OCI-LY3 (cell line): ENCODE measurements at regions not wholly inside any gene's neighbourhood (a gene's known extent, or its start where the extent isn't known, plus 50 kb on each side); places are given as distances from the start of the nearest gene placed in this dataset.
A peak's percentile ranks its signal among the peaks of the same experiment; 100 is the strongest.

Experiments used
- H2AFZ ChIP-seq: fragments of 200-600, 300-600 bp; shearing (Covaris generic); 2 replicates; pipeline ENCODE4 v1.6.0; 2014; ENCODE audit warnings: antibody characterized with exemption, low read depth, low read length
- H3K27ac ChIP-seq: fragments of 200-600, 300-600 bp; sonication (generic); 2 replicates; pipeline ENCODE4 v1.5.1; 2014; ENCODE audit warnings: mild to moderate bottlenecking, low read length, moderate library complexity, mixed read lengths
- H3K27me3 ChIP-seq: fragments of 200-600, 300-600 bp; sonication (generic); 2 replicates; pipeline ENCODE4 v1.6.1; 2014; ENCODE audit warnings: low read depth, low read length, mixed read lengths
- H3K36me3 ChIP-seq: fragments of 200-600, 300-600 bp; sonication (generic); replicated peaks from 2 replicates; pipeline ENCODE3; 2014; ENCODE audit warnings: low read depth, low read length, mixed read lengths
- H3K4me1 ChIP-seq: fragments of 300-600, 200-600 bp; sonication (generic); 2 replicates; pipeline ENCODE4 v1.6.1; 2014; ENCODE audit warnings: low read length, mixed read lengths
- H3K4me2 ChIP-seq: fragments of 200-600, 300-600 bp; sonication (generic); 2 replicates; pipeline ENCODE4 v1.6.1; 2014; ENCODE audit warnings: low read length, mixed read lengths
- H3K4me3 ChIP-seq: fragments of 300-600, 200-600 bp; sonication (generic); 2 replicates; pipeline ENCODE4 v1.5.1; 2014; ENCODE audit warnings: antibody characterized with exemption, mild to moderate bottlenecking, low read length, moderate library complexity
- H3K79me2 ChIP-seq: fragments of 300-600, 200-600 bp; shearing (Covaris generic); 2 replicates; pipeline ENCODE4 v1.6.1; 2014; ENCODE audit warnings: mild to moderate bottlenecking, low read length, mixed read lengths
- H3K9ac ChIP-seq: fragments of 300-600, 200-600 bp; shearing (Covaris generic); 2 replicates; pipeline ENCODE4 v1.6.0; 2014; ENCODE audit warnings: mild to moderate bottlenecking, low read length, moderate library complexity
- H3K9me3 ChIP-seq: fragments of 200-600, 300-600 bp; shearing (Covaris generic); 2 replicates; pipeline ENCODE4 v1.6.1; 2014; ENCODE audit warnings: low read length, mixed read lengths; ENCODE audit not compliant: insufficient read depth
- H4K20me1 ChIP-seq: fragments of 200-600, 300-600 bp; sonication (generic); 2 replicates; pipeline ENCODE4 v1.6.1; 2016; ENCODE audit warnings: low read length, mixed read lengths; ENCODE audit not compliant: insufficient read depth
- CTCF ChIP-seq: fragments of 200-600, 300-600 bp; sonication (generic); IDR thresholded peaks from 2 replicates; pipeline ENCODE4 v1.5.1; 2014; ENCODE audit warnings: antibody characterized with exemption, low read length, low read depth
- EZH2phosphoT487 ChIP-seq: fragments of 200-600 bp; shearing (Covaris generic); IDR thresholded peaks from 2 replicates; pipeline ENCODE4 v1.6.1; 2018; ENCODE audit warnings: antibody characterized with exemption, mixed run types, low read depth

- H3K27me3 ChIP-seq: no peaks in the 10 kb centered on the region
- no peaks in the 10 kb centered on the region for H3K4me1 ChIP-seq
- H2AFZ ChIP-seq: no peak overlapping the region
- no peak overlapping the region for H3K4me2 ChIP-seq
- H3K79me2 ChIP-seq: no peaks in the 10 kb centered on the region
- H3K9ac ChIP-seq: no peak overlapping the region
- H3K9me3 ChIP-seq: no peaks in the 10 kb centered on the region
- no peak overlapping the region for H3K4me3 ChIP-seq
- no peaks in the 10 kb centered on the region for H4K20me1 ChIP-seq
- no peaks in the 10 kb centered on the region for H3K36me3 ChIP-seq
- H3K27ac ChIP-seq: no peak overlapping the region
- TF ChIP-seq CTCF: no peak
- TF ChIP-seq EZH2phosphoT487: no peak
Measured at GRCh38 chr4:174131901-174132300, 151.6 kb downstream of the FBXO8 start.

GRCh38 chr4:174122705-174123104 lies 160.8 kb downstream of the FBXO8 start:
- no peak overlapping the region for H3K4me2 ChIP-seq
- H3K9ac ChIP-seq: no peak overlapping the region
- no peaks in the 10 kb centered on the region for H3K79me2 ChIP-seq
- H3K27ac ChIP-seq: no peak overlapping the region
- no peak overlapping the region for H3K4me3 ChIP-seq
- H2AFZ ChIP-seq: no peak overlapping the region
- peaks cover 9% of the 10 kb centered on the region for H3K4me1 ChIP-seq
- H3K9me3 ChIP-seq: no peaks in the 10 kb centered on the region
- TF ChIP-seq CTCF: no peak
- no peak for TF ChIP-seq EZH2phosphoT487
- no peaks in the 10 kb centered on the region for H4K20me1 ChIP-seq
- no peaks in the 10 kb centered on the region for H3K36me3 ChIP-seq
- H3K27me3 ChIP-seq: no peaks in the 10 kb centered on the region; the same call in none of the 2 replicates

- H3K4me1 ChIP-seq: peaks cover 12% of the 10 kb centered on the region
- no peak for TF ChIP-seq EZH2phosphoT487
- TF ChIP-seq CTCF: peak; percentile 79
- H3K9ac ChIP-seq: peak overlapping the region; percentile 27
- H3K9me3 ChIP-seq: no peaks in the 10 kb centered on the region
- H3K4me3 ChIP-seq: peak overlapping the region; percentile 75
- H3K79me2 ChIP-seq: no peaks in the 10 kb centered on the region
- H3K4me2 ChIP-seq: peak overlapping the region; percentile 82
- H3K27me3 ChIP-seq: no peaks in the 10 kb centered on the region; the same call in none of the 2 replicates
- H3K27ac ChIP-seq: no peak overlapping the region
- H3K36me3 ChIP-seq: no peaks in the 10 kb centered on the region
- H2AFZ ChIP-seq: peak overlapping the region; percentile 89
- H4K20me1 ChIP-seq: no peaks in the 10 kb centered on the region
Measured at GRCh38 chr4:174120446-174121295, 162.8 kb downstream of the FBXO8 start.

- H3K4me1 ChIP-seq: peaks cover 12% of the 10 kb centered on the region
- H3K9ac ChIP-seq: peak overlapping the region; percentile 27
- no peaks in the 10 kb centered on the region for H3K79me2 ChIP-seq
- peak overlapping the region; percentile 75 for H3K4me3 ChIP-seq
- no peaks in the 10 kb centered on the region for H3K9me3 ChIP-seq
- no peak for TF ChIP-seq EZH2phosphoT487
- no peak for TF ChIP-seq CTCF
- no peaks in the 10 kb centered on the region for H4K20me1 ChIP-seq
- peak overlapping the region; percentile 89 for H2AFZ ChIP-seq
- H3K27me3 ChIP-seq: no peaks in the 10 kb centered on the region; the same call in none of the 2 replicates
- no peaks in the 10 kb centered on the region for H3K36me3 ChIP-seq
- peak overlapping the region; percentile 82 for H3K4me2 ChIP-seq
- H3K27ac ChIP-seq: no peak overlapping the region
Measured at GRCh38 chr4:174119830-174120229, 163.6 kb downstream of the FBXO8 start.
